ENCODE measurements at regions not wholly inside any gene's neighbourhood (a gene's known extent, or its start where the extent isn't known, plus 50 kb on each side); places are given as distances from the start of the nearest gene placed in this dataset.
"Not testable (repeated sequence)": the region's sequence is repeated elsewhere in the genome, so short reads cannot be mapped to it uniquely, and the experiment has no call there.

DNA sequence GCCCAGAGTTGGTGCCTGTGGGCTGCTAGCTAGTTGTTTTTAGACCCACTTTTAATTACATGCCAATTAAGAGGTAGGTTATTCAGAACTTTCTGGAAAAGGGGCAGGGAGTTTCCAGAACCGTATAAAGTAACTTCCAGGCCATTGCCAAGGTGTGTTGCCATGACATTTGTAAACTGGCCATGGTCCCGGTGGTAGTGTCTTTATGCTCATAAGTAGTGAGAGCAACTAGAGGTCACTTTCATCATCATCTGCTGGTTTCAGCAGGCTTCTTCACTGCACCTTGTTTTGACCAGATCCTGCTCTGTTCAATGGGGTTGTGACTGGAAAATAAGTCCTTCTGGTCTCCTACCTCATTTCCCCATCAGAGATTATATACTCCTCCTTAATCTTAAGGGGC lies 207.0 kb downstream of the FAM72C start:
- not testable (repeated sequence) for DNase-seq

DNA sequence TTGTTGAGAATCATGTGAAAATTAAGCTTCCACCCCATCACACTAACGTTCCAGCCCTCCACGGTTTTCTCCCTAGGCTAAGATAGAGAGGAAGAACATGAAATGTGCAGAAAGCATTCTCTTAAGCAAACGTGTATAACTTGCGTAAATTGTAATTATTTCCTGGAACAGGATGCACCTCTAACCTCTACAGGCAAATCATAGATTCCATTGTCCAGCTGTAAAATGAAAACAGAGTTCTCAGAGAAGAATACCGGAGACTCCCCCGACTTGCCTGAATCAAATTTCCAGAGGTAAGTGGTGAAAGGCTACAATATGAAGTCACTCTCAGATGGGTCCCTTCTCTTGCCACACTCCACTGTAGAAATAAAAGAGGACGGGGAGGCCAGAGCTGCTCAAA lies 211.4 kb downstream of the FAM72C start:
- not testable (repeated sequence) for DNase-seq

DNA sequence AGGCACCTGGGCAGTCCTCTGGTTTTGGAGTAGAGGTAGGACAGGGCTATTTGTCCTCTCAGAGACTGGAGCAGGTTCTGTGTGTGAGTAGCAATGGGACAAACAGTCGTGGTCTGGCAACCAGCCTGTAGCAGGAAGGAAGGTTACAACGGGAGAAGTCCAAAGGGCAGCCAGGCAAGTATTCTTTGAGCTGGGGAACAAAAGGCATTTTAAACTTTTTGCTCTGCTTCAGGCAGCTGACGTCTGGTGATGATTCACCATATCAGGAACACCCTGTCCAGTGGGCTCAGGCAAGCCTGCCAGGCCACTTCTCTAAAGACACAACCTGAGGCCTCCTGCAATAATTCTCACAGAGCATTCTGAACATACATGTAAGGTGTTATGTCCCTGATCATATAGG lies 215.8 kb downstream of the FAM72C start:
- not testable (repeated sequence) for DNase-seq

DNA sequence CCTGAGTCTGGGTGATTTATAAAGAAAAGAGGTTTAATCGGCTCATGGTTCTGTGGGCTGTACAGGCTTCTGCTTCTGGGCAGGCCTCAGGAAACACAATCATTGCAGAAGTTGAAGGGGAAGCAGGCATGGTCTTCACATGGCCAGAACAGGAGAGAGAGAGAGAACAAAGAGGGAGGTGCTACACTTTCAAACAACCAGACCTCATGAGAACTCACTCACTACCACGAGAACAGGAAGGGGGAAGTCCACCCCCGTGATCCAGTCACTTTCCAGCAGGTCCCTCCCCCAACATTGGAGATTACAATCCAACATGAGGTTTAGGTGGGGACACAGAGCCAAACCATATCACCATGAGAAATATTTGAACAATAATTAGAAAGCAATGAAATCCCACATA lies 222.9 kb downstream of the FAM72C start:
- no peak for DNase-seq

DNA sequence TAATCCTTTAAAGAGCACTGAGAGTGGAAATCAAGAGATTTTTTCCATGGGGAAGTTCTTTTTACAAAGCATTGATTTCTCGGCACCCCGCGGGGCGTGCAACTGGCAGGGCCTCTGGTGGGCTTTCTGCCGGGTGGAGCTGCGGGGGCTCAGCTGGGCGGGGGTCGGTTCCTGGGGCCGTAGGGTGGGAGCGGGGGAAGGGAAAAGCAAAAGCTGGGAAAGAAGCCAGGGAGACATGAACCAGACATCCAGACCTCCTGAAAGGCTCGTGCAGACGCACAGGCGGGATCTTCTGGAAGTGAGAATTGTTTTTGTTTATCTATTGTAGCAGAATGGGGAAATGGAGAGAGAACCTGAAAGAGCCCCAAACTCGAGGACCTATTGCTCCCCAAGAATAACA lies 235.2 kb downstream of the FAM72C start:
- no peak for DNase-seq

DNA sequence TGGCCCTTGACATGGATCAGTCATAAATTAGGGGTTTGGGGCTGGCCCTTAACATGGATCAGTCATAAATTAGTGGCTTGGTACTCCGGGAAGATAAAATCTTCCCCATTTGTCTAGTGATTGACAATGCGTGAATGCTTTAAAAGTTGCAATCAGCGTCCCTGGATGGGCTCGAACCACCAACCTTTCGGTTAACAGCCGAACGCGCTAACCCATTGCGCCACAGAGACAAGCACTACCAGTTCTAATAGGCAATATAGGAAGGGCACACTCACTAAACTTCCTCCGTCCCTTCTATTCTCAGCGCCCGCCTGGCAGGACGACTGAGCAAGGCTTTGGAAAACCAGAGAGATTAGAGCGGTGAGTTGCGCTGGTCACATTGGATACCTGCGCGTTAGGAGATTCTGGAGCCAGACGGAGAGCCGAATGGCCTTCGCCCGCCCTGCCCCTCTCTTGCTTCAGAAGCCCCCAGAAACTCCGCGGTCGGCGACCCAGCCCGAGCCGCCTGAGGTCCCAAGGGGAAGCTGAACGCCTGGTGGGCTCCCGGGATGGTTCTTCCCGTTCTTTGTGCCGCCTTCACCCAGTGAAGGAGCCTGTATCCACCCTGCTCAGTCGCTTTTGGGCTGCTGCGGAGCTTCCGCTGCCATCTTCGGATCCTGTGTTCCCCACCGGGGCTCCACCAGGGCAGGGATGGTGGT lies 235.9 kb downstream of the FAM72C start:
- DNase-seq, result peak; percentile 23

DNA sequence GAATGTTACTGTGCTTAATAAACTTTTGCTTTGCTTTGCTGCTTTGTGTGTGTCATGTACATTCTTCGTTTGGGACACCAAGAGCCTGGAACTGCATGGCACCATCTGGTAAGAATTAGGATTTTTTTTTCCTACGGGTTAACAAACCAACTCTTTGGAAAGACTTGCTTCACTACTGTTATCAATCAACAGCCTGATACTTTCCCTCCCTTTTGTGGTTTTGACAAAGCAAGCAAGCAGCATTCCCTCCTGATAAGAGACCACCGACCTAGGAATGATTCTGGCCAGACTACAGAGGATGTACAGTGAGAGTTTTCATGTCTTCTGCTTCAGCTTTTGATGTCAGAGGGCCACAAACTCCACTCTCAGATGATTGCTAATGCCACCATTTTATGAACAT lies 237.5 kb downstream of the FAM72C start:
- DNase-seq, result not testable (repeated sequence)

DNA sequence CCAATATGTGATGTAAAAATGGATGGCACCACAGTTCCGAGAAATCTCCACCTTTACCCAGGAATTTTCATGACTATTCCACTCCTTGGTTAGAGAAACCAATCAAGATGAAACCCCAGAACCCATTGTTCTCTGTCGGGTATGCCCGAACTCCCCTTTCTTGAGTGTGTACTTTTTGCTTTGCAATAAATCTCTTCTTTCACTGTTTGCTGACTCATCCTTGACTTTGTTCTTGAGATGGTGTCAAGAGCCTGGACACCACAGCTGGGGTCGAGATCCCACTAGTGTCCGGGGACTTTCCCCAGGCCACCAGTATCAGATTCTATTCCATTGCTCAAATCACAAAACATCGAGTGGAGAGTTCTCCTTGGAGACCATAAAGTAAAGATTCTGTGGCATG lies 240.9 kb downstream of the FAM72C start:
- not testable (repeated sequence) for DNase-seq

DNA sequence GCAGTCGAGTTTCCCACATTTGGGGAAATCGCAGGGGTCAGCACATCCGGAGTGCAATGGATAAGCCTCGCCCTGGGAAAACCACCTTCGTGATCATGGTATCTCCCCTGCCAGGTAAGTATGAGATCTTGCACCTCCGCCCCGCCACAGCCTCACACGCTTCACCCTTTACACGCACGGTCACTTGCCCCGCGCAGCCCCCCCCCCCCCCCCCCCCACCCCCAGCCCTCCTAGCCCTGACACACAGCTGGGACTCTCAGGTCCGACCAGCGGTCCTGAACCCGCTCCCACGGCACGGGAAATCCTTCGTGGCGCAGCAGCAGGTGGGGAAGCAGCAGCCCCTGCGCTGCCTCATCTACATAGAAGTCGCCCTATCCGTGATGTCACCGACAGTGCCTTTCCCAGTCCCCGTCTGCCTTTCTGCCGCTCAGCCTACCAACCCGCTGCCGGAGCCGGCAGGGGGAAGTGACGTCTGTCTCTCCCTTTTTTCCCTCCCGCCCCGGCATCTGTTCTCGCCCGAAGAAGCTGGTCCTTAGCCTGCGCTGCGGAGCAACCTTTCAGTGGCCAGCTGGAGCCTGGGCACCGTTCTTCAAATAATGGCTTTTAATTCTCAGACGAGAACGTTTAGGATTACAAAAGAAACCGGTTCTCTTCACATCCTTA lies 242.2 kb downstream of the FAM72C start:
- DNase-seq, result not testable (repeated sequence)

DNA sequence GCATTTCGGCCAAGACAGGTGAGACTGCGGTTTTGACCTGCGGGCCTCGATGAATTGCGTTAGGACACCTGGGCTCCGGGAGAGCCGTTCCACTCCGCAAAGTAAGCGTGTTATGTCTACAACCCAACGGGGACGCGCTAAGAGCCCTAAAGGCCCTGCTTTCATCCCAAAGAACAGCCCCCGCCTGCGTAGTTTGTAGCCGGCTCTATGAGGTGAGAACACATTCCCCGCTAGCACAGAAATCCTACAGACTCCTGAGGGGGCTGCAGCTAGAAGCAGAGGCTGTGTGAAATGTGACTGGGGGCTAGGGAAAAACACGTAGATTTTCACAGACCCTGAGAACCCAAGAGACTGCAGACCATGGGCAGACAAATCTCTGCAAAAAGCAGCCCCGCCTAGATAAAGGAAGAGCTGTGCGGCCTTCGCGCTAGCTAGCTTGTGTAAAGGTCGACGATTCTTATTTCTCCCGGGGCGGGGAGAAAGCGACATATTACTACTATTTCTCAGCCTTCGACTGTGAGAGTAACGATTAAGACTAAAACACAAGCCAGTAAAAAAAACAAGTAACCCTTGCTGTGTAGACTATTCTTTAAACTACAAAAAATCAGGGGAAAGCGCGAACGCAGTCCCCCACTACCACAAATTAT lies 242.9 kb downstream of the FAM72C start:
- DNase-seq, result not testable (repeated sequence)

DNA sequence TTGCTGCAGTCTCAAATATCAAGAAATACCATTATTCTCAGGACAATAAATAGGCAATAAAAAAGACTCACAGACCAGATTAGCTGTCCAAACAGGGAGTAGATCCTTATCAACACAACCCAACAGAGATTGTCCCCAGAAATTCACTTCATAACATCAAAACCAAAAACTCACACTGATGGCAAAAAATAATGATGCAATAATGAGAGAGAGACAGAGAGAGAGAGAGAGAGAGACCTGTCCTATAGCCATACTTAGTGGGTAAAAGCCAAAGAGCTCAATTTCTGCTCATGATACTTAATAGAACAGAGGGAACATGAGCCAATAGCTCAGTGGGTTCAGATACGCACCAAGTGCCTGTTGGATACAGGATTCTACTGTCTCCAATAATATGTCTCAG lies 244.5 kb downstream of the FAM72C start:
- no peak for DNase-seq

DNA sequence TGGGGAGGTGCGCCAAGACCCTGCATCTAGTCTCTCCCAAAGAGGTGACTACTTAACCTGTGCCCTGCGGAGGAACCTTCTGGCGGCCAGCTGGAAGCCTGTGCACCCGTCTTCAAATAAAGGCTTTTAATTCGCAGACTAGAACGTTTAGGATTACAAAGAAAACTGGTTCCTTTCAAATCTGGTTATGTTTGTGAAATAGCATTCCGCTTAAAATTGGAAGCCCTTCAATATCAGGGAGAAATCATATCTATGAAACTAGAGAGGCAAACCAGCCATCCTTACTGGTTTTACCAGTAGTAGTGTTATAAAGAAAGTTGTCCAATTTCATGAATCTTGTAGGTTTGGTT lies 250.8 kb downstream of the FAM72C start:
- DNase-seq, result no peak

DNA sequence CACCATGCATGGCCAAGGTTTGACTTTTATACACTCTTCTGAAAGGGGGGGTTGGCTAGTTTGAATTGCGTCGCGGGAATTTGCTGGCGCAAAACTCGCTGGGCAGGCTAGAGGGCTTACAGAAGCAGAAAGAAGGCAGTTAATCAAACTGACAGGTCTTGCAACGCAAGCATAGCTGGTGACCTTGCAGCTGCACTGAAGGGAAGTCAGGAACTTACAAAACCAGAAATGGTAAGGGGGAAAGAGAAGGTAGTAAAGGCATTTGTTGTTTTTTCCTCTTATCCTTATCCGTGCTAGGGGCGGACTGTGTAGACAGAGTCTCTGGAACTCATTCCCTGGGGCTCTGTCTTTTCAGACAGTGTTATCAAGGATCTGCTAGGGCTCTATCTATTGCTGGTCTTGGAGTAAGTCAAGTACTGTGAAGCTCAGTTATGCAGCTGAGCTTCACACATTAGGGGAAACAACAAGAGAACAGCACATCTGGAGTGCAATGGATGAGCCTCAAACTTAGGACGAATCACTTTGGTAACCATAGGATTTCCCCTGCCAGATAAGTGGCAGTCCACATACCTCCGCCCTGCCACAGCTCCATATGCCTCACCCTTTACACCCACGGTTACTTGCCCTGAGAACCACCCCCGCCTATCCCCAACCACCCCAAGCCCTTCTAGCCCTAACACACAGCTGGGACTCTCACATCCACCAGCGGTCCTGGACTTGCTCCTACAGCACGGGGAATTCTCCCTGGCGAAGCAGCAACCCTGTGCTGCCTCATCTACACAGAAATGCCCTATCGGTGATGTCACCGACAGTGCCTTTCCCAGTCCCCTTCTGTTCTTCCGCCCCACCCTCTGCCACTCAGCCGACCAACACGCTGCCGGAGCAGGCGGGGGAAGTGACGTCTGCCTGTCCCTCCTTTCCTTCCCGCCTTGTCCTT lies 251.4 kb downstream of the FAM72C start:
- DNase-seq, result peak; percentile 60

DNA sequence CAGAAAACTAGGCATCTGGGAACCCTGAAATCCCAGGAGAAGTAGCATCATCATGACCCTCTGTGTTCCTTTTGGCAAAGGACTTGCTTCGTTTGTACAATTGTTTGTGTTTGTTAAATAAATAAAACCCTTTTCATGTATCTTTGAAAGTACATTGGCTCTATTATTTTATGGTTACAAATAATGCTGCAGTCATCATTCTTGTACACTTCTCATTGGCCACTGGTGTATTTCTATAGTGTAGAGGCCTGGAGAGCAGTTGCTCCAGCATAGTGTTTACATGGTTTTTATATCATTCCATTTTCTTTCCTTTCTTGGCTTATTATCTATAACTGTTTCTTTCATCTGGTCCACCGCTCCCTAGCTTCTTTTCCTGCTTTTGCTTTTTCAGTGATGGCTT lies 253.3 kb downstream of the FAM72C start:
- DNase-seq, result no peak

DNA sequence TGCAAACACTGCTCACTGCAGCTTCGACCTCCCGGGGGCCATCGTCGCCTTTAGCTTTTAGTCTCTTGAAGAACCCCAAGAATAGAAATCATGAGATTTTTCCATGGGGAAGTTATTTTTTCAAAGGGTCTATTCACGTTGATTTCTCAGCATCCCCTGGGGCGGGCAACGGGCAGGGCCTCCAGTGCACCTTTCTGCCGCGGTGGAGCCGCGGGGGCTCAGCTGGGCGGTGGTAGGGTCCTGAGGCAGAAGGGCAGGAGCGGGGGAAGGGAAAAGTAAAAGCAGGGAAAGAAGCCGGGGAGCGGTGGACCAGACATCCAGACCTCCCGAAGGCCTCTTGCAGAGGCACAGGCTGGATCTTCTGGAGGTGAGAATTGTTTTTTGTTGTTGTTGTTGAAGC lies 253.8 kb downstream of the FAM72C start:
- DNase-seq, result no peak

DNA sequence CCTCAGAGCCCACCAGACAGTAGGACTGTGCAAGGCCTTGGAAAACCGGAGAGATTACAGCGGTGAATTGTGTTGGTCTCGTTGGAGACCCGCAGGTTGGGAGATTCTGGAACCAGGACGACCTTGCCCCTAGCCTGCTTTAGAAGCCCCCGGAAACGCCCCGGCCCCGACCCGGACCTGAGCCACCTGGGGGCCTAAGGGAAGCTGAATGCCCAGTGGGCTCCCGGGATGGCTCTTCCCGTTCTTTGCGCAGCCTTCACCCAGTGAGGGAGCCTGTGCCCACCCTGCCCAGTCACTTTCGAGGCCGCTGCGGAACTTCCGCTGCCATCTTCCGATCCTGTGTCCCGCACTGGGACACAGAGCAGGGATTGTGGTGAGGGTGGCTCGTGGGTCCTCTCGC lies 254.4 kb downstream of the FAM72C start:
- no peak for DNase-seq

DNA sequence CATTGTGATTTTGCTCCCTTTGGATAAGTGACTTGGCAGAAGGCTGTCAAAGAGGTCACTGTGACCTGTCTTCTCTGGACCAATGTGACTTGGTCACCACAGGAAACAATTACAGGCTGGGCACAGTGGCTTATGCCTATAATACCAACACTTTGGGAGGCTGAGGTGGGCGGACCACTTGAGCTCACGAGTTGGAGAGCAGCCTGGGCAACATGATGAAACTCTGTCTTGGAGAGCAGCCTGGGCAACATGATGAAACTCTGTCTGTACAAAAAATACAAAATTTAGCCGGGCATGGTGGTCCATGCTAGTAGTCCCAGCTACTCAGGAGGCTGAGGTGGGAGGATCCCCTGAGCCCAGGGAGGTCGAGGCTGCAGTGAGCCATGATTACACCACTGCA lies 256.9 kb downstream of the FAM72C start:
- DNase-seq, result not testable (repeated sequence)

DNA sequence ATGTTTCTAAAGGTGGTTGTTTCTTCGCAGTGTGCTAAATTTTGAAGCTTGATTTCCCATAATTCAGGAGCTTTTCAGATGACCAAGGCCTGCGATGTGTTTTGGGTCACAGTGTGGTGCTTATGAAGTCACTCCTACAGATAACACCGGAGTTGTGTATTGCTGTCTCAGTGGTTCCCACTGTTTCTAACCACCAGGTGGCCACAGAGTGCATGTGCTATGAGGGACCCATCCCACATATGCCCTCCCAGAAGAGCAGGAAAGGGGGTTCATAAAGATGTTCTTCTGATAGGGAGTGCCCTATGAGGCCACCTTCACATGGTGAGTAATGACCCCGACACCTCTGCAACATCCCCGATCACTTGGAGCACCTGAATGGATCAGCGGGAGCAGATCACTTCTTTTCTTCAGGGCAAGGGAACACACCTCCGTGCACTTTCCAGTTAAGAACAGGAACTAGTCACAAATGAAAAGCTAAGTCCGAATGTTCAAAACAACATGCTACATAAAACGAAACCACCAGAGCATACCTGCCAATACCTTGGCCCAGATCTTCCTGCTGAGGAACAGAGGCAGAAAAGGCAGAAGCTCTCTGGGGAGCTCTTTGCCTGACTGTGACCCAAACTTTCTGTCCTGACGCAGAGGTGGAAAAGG lies 262.1 kb downstream of the FAM72C start:
- not testable (repeated sequence) for DNase-seq

DNA sequence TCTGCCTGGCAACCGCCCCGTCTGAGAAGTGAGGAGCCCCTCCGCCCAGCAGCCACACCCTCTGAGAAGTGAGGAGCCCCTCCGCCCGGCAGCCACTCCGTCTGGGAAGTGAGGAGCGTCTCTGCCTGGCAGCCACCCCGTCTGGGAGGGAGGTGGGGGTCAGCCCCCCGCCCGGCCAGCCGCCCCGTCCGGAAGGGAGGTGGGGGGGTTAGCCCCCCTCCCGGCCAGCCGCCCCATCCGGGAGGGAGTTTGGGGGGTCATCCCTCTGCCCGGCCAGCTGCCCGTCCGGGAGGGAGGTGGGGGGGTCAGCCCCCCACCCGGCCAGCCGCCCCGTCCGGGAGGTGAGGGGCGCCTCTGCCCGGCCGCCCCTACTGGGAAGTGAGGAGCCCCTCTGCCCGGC lies 269.0 kb downstream of the FAM72C start:
- DNase-seq, result not testable (repeated sequence)

DNA sequence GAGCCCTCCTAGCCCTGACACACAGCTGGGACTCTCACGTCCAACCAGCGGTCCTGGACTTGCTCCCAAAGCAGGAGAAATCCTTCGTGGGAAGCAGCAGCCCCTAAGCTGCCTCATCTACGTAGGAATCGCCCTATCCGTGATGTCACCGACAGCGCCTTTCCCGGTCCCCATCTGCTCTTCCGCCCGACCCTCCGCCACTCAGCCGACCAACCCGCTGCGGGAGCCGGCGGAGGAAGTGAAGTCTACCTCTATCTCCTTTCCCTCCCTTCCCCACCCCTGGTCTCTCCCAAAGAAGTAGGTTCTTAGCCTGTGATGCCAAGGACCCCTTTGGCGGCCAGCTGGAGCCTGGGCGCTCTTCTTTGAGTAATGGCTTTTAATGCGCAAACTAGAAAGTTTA lies 272.1 kb downstream of the FAM72C start:
- DNase-seq, result no peak

DNA sequence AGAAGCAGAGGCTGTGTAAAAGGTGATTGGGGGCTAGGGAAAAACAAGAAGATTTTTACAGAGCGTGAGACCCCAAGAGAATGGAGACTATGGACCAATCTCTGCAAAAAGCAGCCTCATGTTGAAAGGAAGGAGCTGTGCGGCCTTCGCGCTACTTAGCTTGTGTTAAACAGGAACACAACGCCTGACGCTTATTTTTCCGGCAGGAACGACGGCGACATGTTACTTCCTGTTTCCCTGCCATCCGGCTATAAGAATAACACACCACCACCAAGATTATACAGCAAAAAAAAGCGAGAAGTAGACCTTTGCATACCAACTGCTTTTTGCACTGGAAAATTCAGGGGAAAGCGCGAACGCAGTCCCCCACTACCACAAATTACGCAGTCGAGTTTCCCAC lies 272.7 kb downstream of the FAM72C start:
- DNase-seq, result no peak

DNA sequence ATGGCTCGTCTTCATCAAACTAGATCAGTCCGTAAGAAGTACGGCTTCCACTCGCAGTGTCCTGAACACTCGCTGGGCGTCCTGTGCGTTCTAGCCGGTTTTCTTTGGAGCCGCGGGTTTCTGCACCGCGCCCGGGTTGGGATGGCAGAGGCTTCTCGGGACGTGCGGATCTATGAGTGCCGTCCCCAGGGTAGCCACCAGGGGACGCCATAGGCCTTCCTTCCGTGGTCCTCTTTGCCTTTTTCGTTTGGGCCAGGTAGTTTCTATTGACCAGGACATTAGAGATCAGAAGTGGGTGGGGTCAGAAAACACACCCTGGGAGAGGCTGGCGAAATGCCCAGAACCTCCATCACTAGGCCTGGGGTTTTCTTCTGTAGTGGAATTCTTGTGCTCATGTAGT lies 273.8 kb downstream of the FAM72C start:
- peak; percentile 82 for DNase-seq

DNA sequence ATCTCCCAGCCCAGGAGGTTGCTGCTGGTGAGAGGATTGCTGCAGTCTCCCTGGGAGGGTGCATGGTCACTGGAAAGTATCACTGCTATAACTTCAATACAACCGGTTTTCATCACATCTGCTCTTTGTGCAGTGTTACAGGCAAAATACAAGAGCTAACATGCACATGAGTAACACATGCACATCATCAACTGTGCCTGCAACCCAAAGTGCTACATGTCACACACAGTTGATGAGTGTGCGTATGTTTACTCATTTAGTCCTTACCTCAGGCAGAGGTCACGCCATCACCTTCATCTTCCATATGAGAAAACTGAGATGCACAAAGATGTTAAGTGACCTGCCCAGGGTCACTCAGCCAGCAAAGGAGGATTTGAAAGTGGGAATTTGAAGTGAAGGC lies 277.7 kb downstream of the FAM72C start:
- no peak for DNase-seq
